ENCODE measurements at regions not wholly inside any gene's neighbourhood (a gene's known extent, or its start where the extent isn't known, plus 50 kb on each side); places are given as distances from the start of the nearest gene placed in this dataset.
A peak's percentile ranks its signal among the peaks of the same experiment; 100 is the strongest.

- Histone ChIP-seq H4K20me1 (ENCODE audit: control insufficient read depth, insufficient read depth, insufficient read length) (peaks cover 2% of the 10 kb centered on the region), H4K8ac (replicated peaks; ENCODE audit: insufficient read length, low read depth, low read length) (no peak overlapping the region), H2BK12ac (ENCODE audit: insufficient read length, low read depth, low read length) (no peak overlapping the region), H2AK5ac (ENCODE audit: insufficient read length, low read length) (no peak overlapping the region), H2BK5ac (ENCODE audit: insufficient read length, low read length) (no peak overlapping the region), H3K56ac (ENCODE audit: insufficient read length, low read depth, low read length) (no peak overlapping the region), H3K9ac (ENCODE audit: extremely low read depth, insufficient read length, low read length) (no peak overlapping the region), H3K14ac (ENCODE audit: insufficient read depth, low read length) (no peak overlapping the region), H3K9me3 (ENCODE audit: control insufficient read depth, low read depth, low read length) (no peaks in the 10 kb centered on the region), H3K23me2 (ENCODE audit: insufficient read length, low read depth, low read length, poor library complexity, severe bottlenecking) (no peaks in the 10 kb centered on the region), H3K23ac (ENCODE audit: insufficient read length, low read depth, low read length) (no peak overlapping the region), H2BK15ac (ENCODE audit: low read depth, low read length) (no peak overlapping the region), H3K79me2 (ENCODE audit: insufficient read depth, low read length) (no peaks in the 10 kb centered on the region), H3K4me1 (ENCODE audit: insufficient read depth, low read length) (no peaks in the 10 kb centered on the region), H2AFZ (ENCODE audit: low read length) (no peak overlapping the region), H4K5ac (ENCODE audit: insufficient read length, low read depth, low read length) (no peak overlapping the region), H3K18ac (ENCODE audit: insufficient read length, low read depth, low read length) (no peak overlapping the region), H2BK120ac (ENCODE audit: low read depth, low read length, poor library complexity, severe bottlenecking) (no peak overlapping the region), H3K27me3 (ENCODE audit: insufficient read depth, low read length) (no peaks in the 10 kb centered on the region), H3K4me2 (ENCODE audit: insufficient read depth, insufficient read length, low read length) (no peak overlapping the region), H4K91ac (ENCODE audit: insufficient read length, low read depth, low read length) (no peak overlapping the region), H3T11ph (ENCODE audit: low read length) (no peak overlapping the region), H2BK20ac (ENCODE audit: low read depth, low read length, poor library complexity, severe bottlenecking) (no peak overlapping the region), H3K4ac (ENCODE audit: low read depth, low read length) (no peak overlapping the region), H3K27ac (ENCODE audit: insufficient read length, low read depth, low read length) (no peak overlapping the region), H3K79me1 (ENCODE audit: insufficient read depth, low read depth, low read length, poor library complexity, severe bottlenecking) (no peaks in the 10 kb centered on the region)
- Mint-ChIP-seq H3K4me1 (peaks cover 0 to 14% of the 10 kb centered on the region in 2 experiments; a peak in 1 of 4 replicates), H3K4me3 (no peak overlapping the region), H3K9me3 (no peaks in the 10 kb centered on the region), H3K27me3 (ENCODE audit: low read depth) (no peaks in the 10 kb centered on the region; the same call in none of the 2 replicates), H3K27ac (peak overlapping the region in 1 of 3 experiments; percentile 76; a peak in 3 of 7 replicates), H3K36me3 (ENCODE audit: insufficient read depth in 1 of 3, low read depth in 3 of 3) (peaks cover 15 to 42% (median 37%) of the 10 kb centered on the region in 3 experiments; a peak in 6 of 7 replicates)
- no CpG with 5 or more reads among the region's 23 CpGs for WGBS (ENCODE audit: extremely low coverage, insufficient read length, low lambda C conversion rate)
- no peak for TF ChIP-seq CTCF (conservative IDR thresholded peaks at IDR 0.05)
- DNase-seq, result no peak
These were observed 119.0 kb downstream of the NCOR2 start for GRCh38 chr12:124448241-124448954.

All from H9 (cell line).